ENCODE measurements at regions not wholly inside any gene's neighbourhood (a gene's known extent, or its start where the extent isn't known, plus 50 kb on each side); places are given as distances from the start of the nearest gene placed in this dataset.
A peak's percentile ranks its signal among the peaks of the same experiment; 100 is the strongest.
"Not testable (repeated sequence)": the region's sequence is repeated elsewhere in the genome, so short reads cannot be mapped to it uniquely, and the experiment has no call there.

DNA sequence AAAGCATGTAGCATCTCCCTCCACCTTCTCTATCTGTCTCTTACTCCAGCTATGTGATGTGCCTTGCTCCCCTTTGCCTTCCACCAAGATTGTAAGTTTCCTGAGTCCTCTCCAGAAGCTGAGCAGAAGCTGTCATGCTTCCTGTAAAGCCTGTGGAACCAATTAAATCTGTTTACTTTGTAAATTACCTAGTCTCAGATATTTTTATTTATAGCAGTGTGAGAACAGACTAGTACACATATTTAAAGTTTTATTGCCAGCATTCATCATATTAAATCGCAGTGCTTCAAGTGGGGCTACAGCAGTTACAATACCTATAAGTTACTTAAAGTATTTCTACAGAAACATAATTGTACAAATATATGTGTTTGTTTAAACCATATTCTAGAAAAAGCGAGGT is 973.1 kb downstream of the SLC16A7 start:
- H3K4me3 ChIP-seq (ENCODE audit: low read depth, low read length): no peak overlapping the region
- H3K9ac ChIP-seq (ENCODE audit: low read depth, low read length): no peak overlapping the region
- H3K27ac ChIP-seq (ENCODE audit: low read depth, low read length): no peak overlapping the region
- no peaks in the 10 kb centered on the region for H3K36me3 ChIP-seq (ENCODE audit: control insufficient read depth, insufficient read depth, low read length)
- no peaks in the 10 kb centered on the region for H3K27me3 ChIP-seq (ENCODE audit: control insufficient read depth, insufficient read depth, low read length)
- H3K9me3 ChIP-seq (ENCODE audit: control insufficient read depth, insufficient read depth, low read length): peaks cover 13% of the 10 kb centered on the region; the same call in 1 of the 2 replicates
- H3K4me1 ChIP-seq (ENCODE audit: control insufficient read depth, insufficient read depth, low read length): no peaks in the 10 kb centered on the region

DNA sequence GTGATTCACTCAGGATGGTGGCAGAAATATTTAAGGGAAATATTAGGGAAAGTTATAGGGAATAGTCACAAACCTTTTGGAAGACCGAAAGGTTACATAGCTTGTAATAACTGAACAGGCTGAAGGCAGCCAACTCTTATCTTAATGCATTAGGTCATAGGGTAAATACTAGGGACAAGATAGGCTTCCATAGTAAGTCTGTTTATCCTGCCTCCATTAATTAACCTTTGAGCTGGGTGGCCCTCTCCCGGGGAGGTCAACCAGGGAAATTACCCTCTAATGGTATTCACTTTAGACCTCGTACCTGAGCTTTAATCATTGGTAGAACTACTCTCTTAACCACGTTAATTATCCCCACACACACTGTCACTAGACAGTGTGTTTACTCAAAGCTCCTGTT is 981.8 kb downstream of the SLC16A7 start:
- H3K9me3 ChIP-seq (ENCODE audit: control insufficient read depth, insufficient read depth, low read length): no peaks in the 10 kb centered on the region
- H3K27me3 ChIP-seq (ENCODE audit: control insufficient read depth, insufficient read depth, low read length): no peaks in the 10 kb centered on the region
- no peaks in the 10 kb centered on the region for H3K4me1 ChIP-seq (ENCODE audit: control insufficient read depth, insufficient read depth, low read length)
- H3K36me3 ChIP-seq (ENCODE audit: control insufficient read depth, insufficient read depth, low read length): no peaks in the 10 kb centered on the region
- H3K27ac ChIP-seq (ENCODE audit: low read depth, low read length): no peak overlapping the region
- H3K9ac ChIP-seq (ENCODE audit: low read depth, low read length): no peak overlapping the region
- H3K4me3 ChIP-seq (ENCODE audit: low read depth, low read length): no peak overlapping the region

GRCh38 chr12:60587664-60588063 is 991.8 kb downstream of the SLC16A7 start:
- H3K9ac ChIP-seq (ENCODE audit: low read depth, low read length); H3K27me3 ChIP-seq (ENCODE audit: control insufficient read depth, insufficient read depth, low read length); H3K4me3 ChIP-seq (ENCODE audit: low read depth, low read length); H3K27ac ChIP-seq (ENCODE audit: low read depth, low read length); H3K9me3 ChIP-seq (ENCODE audit: control insufficient read depth, insufficient read depth, low read length); H3K4me1 ChIP-seq (ENCODE audit: control insufficient read depth, insufficient read depth, low read length); H3K36me3 ChIP-seq (ENCODE audit: control insufficient read depth, insufficient read depth, low read length): not testable (repeated sequence)

DNA sequence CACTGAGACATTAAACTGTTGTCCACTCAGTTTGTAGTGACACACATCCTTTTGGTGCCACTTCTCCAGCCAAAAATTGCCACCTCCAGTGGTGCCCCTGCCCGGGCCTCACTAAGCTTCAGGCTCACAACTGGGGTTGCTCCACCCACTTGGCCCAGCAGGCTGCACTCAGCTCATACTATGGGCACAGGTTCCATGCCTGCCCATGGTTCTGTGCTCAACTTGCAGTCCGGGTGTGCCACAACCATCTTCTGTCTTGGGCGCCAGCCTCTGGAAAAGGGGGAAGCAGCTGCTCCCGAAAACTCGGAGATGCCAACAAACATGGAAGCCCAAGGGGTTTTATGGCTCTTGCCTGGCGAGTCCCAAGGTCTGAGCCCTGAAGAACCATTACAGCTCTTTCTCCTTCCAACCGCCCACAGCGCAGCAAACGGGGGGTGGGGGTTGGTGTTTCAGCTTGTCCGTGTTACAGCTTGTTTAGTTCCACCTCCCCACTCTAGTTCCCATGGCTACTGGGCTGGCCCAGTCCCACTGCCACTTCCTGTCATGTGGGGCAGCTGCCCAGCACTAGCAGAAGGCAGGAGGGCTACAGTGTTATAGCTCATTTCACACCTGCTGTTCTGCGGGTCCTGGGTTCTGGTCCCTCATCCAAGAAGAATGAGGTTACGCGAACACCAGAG is 998.3 kb downstream of the SLC16A7 start:
- Histone ChIP-seq H3K9ac (ENCODE audit: low read depth, low read length) (no peak overlapping the region), H3K27me3 (ENCODE audit: control insufficient read depth, insufficient read depth, low read length) (no peaks in the 10 kb centered on the region), H3K9me3 (ENCODE audit: control insufficient read depth, insufficient read depth, low read length) (peaks cover 17% of the 10 kb centered on the region), H3K4me1 (ENCODE audit: control insufficient read depth, insufficient read depth, low read length) (no peaks in the 10 kb centered on the region), H3K4me3 (ENCODE audit: low read depth, low read length) (no peak overlapping the region), H3K36me3 (ENCODE audit: control insufficient read depth, insufficient read depth, low read length) (no peaks in the 10 kb centered on the region), H3K27ac (ENCODE audit: low read depth, low read length) (no peak overlapping the region)

DNA sequence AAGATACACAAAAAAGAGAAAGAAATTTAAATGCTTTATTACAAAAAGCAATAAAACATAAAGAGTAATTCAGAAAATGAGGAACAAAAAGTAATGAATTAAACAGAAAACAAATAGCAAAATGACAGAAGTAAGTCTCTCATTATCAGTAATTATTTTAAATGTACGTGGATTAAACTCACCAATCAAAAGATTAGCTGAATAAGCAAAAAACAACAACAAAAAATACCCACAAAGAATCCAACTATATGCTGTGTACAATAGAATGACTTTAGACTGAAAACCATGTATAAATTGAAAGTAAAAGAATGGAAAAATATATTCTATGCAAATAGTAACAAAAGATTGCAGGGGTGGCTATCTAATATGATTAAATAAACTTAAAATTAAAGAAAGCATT is 1006.8 kb downstream of the SLC16A7 start:
- H3K27ac ChIP-seq (ENCODE audit: low read depth, low read length): no peak overlapping the region
- H3K36me3 ChIP-seq (ENCODE audit: control insufficient read depth, insufficient read depth, low read length): no peaks in the 10 kb centered on the region
- no peaks in the 10 kb centered on the region for H3K4me1 ChIP-seq (ENCODE audit: control insufficient read depth, insufficient read depth, low read length)
- H3K4me3 ChIP-seq (ENCODE audit: low read depth, low read length): 0 out of 2 replicates have a peak overlapping the region, but pooled peaks have one; percentile 9
- H3K9me3 ChIP-seq (ENCODE audit: control insufficient read depth, insufficient read depth, low read length): peaks cover 51% of the 10 kb centered on the region
- no peaks in the 10 kb centered on the region for H3K27me3 ChIP-seq (ENCODE audit: control insufficient read depth, insufficient read depth, low read length)
- H3K9ac ChIP-seq (ENCODE audit: low read depth, low read length): no peak overlapping the region

DNA sequence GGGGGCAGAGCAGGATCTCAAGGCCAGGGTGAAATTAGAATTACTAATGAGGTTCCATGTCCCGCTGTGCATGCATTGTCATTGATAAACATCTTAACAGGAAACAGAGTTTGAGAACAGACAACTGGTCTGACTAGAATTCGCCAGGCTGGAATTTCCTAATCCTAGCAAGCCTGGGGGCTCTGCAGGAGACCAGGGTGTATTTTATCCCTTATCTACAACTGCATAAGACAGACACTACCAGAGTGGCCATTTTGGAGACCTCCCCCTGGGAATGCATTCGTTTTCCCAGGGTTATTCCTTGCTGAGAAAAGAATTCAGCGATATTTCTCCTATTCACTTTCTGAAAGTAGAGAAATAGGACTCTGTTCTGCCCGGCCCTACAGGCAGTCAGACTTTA is 1007.6 kb downstream of the SLC16A7 start:
- not testable (repeated sequence) for H3K9ac ChIP-seq (ENCODE audit: low read depth, low read length); H3K4me3 ChIP-seq (ENCODE audit: low read depth, low read length); H3K27me3 ChIP-seq (ENCODE audit: control insufficient read depth, insufficient read depth, low read length); H3K4me1 ChIP-seq (ENCODE audit: control insufficient read depth, insufficient read depth, low read length); H3K36me3 ChIP-seq (ENCODE audit: control insufficient read depth, insufficient read depth, low read length)
- Histone ChIP-seq H3K9me3 (ENCODE audit: control insufficient read depth, insufficient read depth, low read length) (peaks cover 51% of the 10 kb centered on the region), H3K27ac (ENCODE audit: low read depth, low read length) (peak overlapping the region; percentile 64)

DNA sequence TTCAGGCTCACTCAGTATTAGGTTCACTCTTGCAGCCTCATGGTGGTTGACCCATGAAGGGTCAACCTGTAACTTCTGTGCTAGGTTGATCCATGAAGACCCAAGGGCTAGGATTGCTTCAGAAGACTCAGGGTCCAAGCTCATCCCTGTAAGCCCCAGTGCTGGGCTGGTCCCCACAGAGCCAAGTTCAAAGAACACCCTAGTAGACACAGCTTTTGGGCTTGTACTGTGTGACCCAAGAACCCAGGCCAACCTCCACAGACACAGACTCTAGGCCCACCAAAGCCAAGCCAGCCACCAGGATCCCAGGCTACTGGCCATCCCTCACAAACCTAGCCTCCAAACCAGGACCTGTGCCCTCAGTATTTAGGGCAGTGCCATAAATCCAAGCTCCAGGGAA is 1020.6 kb downstream of the SLC16A7 start:
- no peaks in the 10 kb centered on the region for H3K36me3 ChIP-seq (ENCODE audit: control insufficient read depth, insufficient read depth, low read length)
- no peak overlapping the region for H3K9ac ChIP-seq (ENCODE audit: low read depth, low read length)
- H3K9me3 ChIP-seq (ENCODE audit: control insufficient read depth, insufficient read depth, low read length): peaks cover 28% of the 10 kb centered on the region; the same call in 1 of the 2 replicates
- H3K27ac ChIP-seq (ENCODE audit: low read depth, low read length): no peak overlapping the region
- H3K4me1 ChIP-seq (ENCODE audit: control insufficient read depth, insufficient read depth, low read length): no peaks in the 10 kb centered on the region
- H3K27me3 ChIP-seq (ENCODE audit: control insufficient read depth, insufficient read depth, low read length): no peaks in the 10 kb centered on the region
- no peak overlapping the region for H3K4me3 ChIP-seq (ENCODE audit: low read depth, low read length)

- Histone ChIP-seq H3K27ac (ENCODE audit: low read depth, low read length) (no peak overlapping the region), H3K9ac (ENCODE audit: low read depth, low read length) (no peak overlapping the region), H3K36me3 (ENCODE audit: control insufficient read depth, insufficient read depth, low read length) (no peaks in the 10 kb centered on the region), H3K9me3 (ENCODE audit: control insufficient read depth, insufficient read depth, low read length) (0 out of 2 replicates have a peak, but pooled peaks cover 3% of the 10 kb centered on the region), H3K4me3 (ENCODE audit: low read depth, low read length) (no peak overlapping the region), H3K27me3 (ENCODE audit: control insufficient read depth, insufficient read depth, low read length) (no peaks in the 10 kb centered on the region), H3K4me1 (ENCODE audit: control insufficient read depth, insufficient read depth, low read length) (no peaks in the 10 kb centered on the region)
These were observed 1035.0 kb downstream of the SLC16A7 start for GRCh38 chr12:60630796-60631195.

- no peaks in the 10 kb centered on the region for H3K4me1 ChIP-seq (ENCODE audit: control insufficient read depth, insufficient read depth, low read length)
- H3K27me3 ChIP-seq (ENCODE audit: control insufficient read depth, insufficient read depth, low read length): no peaks in the 10 kb centered on the region
- H3K4me3 ChIP-seq (ENCODE audit: low read depth, low read length): no peak overlapping the region; the same call in 1 of the 2 replicates
- H3K9me3 ChIP-seq (ENCODE audit: control insufficient read depth, insufficient read depth, low read length): peaks cover 74% of the 10 kb centered on the region
- no peak overlapping the region for H3K27ac ChIP-seq (ENCODE audit: low read depth, low read length)
- no peak overlapping the region for H3K9ac ChIP-seq (ENCODE audit: low read depth, low read length)
- H3K36me3 ChIP-seq (ENCODE audit: control insufficient read depth, insufficient read depth, low read length): no peaks in the 10 kb centered on the region
These were observed 1048.2 kb downstream of the SLC16A7 start for GRCh38 chr12:60644076-60644475.

GRCh38 chr12:60666895-60667294 is 1071.1 kb downstream of the SLC16A7 start:
- Histone ChIP-seq H3K36me3 (ENCODE audit: control insufficient read depth, insufficient read depth, low read length) (no peaks in the 10 kb centered on the region), H3K27ac (ENCODE audit: low read depth, low read length) (no peak overlapping the region), H3K27me3 (ENCODE audit: control insufficient read depth, insufficient read depth, low read length) (no peaks in the 10 kb centered on the region), H3K4me1 (ENCODE audit: control insufficient read depth, insufficient read depth, low read length) (peaks cover 12% of the 10 kb centered on the region), H3K9ac (ENCODE audit: low read depth, low read length) (no peak overlapping the region), H3K4me3 (ENCODE audit: low read depth, low read length) (no peak overlapping the region), H3K9me3 (ENCODE audit: control insufficient read depth, insufficient read depth, low read length) (0 out of 2 replicates have a peak, but pooled peaks cover 2% of the 10 kb centered on the region)

- no peak overlapping the region for H3K27ac ChIP-seq (ENCODE audit: low read depth, low read length)
- H3K4me3 ChIP-seq (ENCODE audit: low read depth, low read length): no peak overlapping the region
- H3K9ac ChIP-seq (ENCODE audit: low read depth, low read length): no peak overlapping the region
- no peaks in the 10 kb centered on the region for H3K27me3 ChIP-seq (ENCODE audit: control insufficient read depth, insufficient read depth, low read length)
- peaks cover 10% of the 10 kb centered on the region for H3K9me3 ChIP-seq (ENCODE audit: control insufficient read depth, insufficient read depth, low read length)
- peaks cover 12% of the 10 kb centered on the region for H3K4me1 ChIP-seq (ENCODE audit: control insufficient read depth, insufficient read depth, low read length)
- H3K36me3 ChIP-seq (ENCODE audit: control insufficient read depth, insufficient read depth, low read length): no peaks in the 10 kb centered on the region
These were observed 1077.1 kb downstream of the SLC16A7 start for GRCh38 chr12:60672949-60673348.
